Embryonic facial prominence (tissue), 1 donor: ENCODE measurements at regions not wholly inside any gene's neighbourhood (a gene's known extent, or its start where the extent isn't known, plus 50 kb on each side); places are given as distances from the start of the nearest gene placed in this dataset.

Source experiments
- DNase-seq: peaks from one replicate; pipeline ENCODE4 v3.0.0-alpha.2; 2016; ENCODE audit errors: extremely low spot score

DNA sequence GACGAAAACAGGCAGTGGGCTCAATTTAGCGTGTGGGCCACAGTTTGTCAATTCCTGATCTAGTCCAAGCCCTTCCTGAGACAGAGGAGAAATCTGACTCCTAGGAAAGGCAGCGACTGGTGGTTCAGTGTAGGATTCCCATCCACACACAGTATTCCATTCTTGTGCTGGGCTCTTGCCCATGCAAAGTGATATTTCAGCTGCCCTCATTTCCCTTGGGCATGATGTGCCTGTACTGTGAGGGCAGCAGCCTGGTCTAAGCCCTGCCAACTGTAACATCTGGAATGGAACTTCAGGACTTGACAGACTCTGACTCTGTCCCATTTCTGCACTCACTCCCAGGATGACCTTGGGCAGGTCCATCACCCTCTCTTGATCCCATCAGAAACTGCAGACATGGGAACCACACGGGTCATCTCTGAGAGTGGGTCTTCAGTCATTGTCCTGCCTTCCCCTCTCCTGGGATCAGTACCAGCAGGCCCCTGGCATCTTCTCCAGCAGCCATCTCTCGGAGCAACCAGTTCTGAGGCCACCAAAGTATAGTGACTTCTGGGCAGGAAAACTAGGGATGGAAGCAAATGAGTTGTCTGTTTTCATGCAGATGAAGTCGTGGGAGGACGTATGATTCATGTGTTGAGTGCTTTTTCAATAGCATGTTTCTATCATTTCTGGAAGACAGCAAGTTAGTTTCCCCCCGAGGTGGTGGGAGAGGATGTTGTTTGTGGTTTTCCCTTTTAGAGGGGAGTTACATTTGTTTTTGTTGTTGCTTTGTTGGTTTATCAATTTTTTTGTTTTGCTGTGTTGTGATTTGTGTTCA lies 54.2 kb upstream of the BCL2L14 start:
- DNase-seq = no peak

DNA sequence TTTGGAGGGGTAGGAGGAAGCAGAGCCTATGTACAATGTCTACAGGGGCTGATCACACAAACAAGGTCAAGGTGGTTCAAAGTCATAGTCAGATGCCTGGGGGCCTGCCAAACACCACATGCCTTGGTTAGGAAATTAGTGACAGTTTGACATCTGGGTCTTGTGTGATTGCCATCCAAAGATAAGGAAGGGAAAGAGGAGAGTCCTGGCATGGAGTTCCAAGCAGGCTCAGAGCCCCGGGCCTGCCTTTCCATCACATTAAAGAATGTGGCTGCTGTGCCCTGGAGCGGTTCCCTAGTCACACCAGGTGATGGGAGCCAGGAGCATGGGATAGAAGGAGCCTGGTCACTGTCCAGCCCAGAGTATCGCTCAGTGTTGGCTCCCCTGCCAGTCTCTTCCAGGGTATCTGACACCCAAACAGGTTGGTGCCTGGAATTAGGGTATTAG lies 53.6 kb upstream of the BCL2L14 start:
- no peak for DNase-seq

DNA sequence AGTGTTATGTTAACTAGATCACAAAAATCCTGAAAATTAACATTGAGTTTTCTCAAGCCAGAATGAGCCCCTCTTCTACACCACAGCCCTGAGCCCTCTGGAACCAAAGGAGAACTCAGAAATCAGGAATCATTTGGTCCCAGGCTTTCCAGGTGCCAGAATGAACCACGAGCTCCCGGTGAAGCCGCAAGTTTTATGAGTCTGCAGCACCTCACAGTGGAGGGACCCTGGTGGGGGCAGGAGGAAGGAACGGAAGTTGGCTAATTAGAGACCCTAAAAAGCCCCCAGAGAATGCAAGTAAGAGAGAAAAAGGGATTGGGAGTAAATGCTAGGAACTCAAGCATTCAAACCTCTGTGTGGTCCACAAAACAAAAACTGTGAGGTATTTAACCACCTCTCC lies 52.9 kb upstream of the BCL2L14 start:
- no peak for DNase-seq

DNA sequence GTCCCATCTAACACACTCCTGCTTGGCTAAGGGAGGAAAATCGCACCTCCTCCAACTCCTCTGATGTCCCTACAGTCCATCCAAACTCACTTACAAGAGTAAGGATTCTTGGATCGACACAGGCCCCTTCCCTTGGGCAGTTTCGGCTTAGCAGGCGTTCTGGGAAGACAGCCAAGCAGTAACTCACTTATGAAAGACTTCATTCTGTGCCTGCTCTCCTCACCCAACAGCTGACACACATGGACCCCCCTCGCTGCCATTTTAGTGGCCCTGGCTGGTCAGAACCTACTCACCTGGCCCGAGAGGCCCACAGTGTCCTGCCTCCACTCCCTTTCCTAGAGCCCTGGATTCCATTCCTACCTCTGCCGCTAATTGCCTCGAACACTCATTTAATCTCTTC lies 52.3 kb upstream of the BCL2L14 start:
- peak; percentile 24 for DNase-seq

DNA sequence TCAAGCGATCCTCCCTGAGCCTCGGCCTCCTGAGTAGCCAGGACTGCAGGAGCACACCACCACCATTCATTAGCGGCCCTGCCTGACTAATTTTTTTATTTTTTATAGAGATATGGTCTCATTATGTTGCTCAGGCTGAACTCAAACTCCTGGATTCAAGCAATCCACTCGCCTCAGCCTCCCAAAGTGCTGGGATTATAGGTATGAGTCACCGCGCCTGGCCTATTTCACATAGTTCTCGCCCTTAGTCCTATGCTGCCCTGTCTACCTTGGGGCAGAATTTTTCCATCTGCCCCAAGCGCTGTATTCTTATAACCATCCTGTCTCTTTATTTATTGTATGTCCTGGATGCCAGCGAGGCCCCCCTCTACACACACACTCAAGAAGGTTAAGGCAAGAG lies 50.9 kb upstream of the BCL2L14 start:
- DNase-seq = no peak

DNA sequence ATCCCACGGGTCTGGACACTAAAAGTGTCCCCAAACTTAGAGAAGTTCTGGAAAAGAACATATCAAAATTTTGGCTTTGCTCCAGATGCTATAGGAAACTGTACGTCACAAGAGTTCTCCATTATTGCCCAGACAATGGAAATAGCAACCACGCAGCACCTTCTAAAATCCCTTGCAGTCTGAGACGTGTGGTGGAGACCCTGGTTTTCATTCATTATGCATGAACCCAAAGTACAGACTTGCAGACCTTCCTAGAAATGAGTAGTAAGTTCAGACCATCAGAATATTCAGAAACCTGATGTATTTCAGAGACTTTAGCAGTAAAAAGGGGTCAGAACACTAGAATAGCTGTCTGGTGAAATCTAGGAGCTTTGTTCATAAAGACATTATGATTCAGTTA lies 50.0 kb upstream of the BCL2L14 start:
- DNase-seq = no peak
